ENCODE measurements at regions not wholly inside any gene's neighbourhood (a gene's known extent, or its start where the extent isn't known, plus 50 kb on each side); places are given as distances from the start of the nearest gene placed in this dataset.
"Not testable (repeated sequence)": the region's sequence is repeated elsewhere in the genome, so short reads cannot be mapped to it uniquely, and the experiment has no call there.

DNA sequence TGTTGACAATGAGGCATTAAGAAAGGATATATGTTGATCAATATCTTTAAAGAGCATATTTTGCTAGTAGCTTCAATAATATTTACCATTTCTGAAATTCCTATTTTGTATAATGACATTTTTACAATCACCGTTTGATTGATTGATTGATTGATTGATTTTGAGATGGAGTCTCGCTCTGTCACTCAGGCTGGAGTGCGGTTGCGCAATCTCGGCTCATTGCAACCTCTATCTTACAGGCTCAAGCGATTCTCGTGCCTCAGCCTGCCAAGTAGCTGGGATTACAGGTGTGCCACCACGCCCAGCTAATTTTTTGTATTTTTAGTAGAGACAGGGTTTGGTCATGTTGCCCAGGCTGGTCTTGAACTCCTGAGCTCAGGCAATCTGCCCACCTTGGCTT is 150.9 kb upstream of the TEX13D start:
- DNase-seq (ENCODE audit: low read depth), result not testable (repeated sequence)

DNA sequence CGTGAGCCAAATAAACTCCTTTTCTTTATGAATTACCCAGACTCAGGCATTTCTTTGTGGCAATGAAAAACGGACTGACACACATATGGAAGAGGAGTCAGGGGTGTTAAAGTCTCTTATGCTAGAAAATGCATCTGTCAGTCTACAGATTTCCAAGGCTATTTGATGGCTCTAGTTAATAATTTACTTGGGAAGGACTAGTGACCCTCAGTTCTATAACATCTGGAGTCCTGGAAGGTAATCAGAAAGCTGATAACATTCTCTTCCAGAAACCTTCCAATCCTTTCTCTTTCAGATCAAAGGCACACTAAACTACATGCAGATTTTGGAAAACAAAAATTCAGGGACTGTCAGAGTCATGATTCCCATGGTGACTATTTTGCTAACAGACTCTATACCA is 142.0 kb upstream of the TEX13D start:
- no peak for DNase-seq (ENCODE audit: low read depth)

DNA sequence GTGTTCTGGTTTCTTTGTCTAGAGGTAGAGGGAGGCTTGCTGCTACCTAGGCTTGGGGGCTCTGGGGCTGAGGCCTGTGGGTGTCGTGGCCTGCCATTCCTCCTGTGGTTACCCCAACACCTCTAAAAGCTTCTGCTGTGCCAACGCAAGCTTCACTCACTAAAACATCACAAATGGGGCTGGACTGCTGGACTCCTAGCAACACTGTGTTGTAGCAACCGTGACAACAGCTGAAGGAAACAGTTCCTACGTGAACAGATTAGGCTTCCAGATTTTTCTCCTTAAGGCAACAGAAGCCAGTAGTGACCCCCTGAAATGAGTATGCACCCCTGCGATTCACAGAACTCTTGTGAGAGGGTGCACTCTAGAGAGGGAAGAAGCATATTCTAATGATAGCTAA is 138.3 kb upstream of the TEX13D start:
- DNase-seq (ENCODE audit: low read depth), result no peak

DNA sequence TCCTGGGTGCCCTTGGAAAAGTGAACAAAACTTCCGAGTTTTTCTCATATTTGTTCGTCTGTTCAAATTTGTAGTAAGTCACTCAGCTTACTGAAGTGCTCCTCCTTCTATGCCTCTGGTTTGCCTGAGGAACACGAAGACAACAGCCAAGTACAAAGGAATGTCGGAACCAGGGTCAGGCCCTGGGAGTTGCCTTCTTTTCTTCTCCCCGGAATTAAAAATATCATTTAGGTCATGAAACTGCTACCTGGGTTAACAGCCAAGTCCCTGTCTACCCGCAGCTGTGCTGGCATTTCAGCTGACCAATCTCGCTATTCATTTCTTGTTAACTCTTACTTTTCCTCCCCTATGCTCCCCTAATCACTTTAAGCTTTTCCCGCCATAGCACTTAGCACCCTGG is 137.6 kb upstream of the TEX13D start:
- DNase-seq (ENCODE audit: low read depth), result no peak

DNA sequence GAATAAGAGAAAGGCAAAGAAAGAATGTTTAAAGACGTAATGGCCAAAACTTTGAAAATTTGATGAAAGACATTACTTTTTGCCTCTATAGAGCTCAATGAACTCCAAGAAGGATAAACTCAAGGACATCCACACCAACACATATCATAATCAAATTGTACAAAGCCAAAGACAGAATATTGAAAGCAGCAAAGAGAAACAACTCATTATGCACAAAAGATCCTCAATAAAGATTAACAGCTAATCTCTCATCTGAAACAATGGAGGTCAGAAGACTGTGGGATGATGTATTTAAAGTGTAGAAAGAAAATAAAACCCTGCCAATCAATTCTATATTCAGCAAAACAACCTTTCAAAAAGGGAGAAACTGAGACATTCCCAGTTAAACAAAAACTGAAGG is 129.1 kb upstream of the TEX13D start:
- DNase-seq (ENCODE audit: low read depth), result no peak

DNA sequence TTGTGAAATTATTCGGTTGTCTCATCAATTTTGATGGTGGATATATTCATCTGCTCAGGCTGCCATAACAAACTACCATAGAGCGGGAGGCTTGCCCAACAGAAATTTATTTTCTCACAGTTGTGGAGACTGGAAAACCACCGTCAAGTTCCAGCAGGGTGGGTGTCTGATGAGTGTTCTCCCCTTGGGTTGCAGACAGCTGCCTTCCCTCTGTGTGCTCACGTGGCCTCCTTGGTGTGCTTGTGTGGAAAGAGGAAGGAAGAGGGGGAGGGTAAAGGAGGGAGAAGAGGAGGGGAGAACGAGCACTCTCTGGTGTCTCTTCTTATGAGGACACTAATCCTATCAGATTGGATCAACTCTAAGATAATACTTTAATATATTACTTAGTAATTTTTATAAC is 123.8 kb upstream of the TEX13D start:
- DNase-seq (ENCODE audit: low read depth), result no peak

DNA sequence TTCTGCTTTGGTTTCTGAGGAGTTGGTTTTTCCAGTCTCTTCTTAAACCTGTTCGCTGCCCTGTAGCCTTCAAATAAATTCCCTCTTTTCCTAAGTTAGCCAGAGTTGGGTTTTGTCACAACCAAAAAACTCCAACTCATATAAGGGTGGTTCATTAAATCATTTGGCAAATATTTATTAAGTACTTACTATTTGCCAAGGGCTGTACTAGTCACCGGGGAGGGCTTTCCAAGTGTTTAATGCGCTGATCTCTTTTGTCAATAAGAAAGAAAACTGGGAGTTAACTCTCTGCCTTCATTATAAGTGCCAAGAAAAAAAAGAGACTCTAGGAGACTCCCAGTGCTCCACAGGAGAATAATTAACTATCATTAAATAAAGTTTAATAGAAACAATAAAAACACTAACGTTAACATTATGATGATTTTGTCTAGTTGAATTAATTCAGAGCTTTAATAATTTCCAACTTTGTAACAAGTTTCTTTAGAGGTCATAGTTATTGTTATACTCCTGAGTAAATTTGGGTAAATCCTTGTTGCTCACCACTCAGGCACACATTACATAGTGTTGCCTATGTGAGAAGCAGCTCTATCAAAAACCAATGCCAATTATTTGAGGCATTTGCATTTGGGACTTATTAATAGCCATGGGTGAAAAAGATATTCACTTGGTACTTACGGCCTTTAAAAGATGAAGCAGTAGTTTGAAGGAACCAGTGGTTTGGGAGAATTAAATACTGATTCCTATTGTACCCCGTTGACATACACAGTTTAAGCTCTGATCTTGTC is 122.5 kb upstream of the TEX13D start:
- no peak for DNase-seq (ENCODE audit: low read depth)

DNA sequence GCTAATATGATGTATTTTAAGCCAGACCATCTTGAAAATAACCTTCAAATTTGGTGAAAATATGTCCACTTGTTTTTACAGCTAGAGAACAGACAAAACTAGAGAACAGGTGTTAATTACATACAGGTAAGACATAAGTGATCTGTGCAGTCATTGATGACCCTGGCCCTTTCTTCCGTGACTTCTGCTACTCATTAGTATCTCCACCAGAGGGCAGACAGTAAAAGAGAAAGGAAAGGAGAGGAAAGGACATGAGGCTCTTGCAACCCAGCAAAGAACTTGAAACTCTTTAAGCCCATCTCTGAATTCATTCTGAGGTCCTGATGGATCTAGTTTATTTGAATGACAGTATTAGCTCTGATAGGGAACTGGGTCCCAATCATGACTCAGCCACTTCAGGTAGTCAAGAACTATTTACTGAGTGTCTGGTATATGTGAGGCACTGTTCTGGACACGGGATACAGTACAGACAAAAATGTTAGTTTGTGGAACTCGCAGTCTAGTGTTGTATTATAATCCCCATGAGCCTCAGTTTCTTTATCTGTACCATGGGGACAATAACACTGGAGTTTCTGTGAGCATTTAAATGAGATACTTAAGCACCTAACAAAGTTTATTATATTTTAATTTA is 121.0 kb upstream of the TEX13D start:
- peak; percentile 44 for DNase-seq (ENCODE audit: low read depth)

DNA sequence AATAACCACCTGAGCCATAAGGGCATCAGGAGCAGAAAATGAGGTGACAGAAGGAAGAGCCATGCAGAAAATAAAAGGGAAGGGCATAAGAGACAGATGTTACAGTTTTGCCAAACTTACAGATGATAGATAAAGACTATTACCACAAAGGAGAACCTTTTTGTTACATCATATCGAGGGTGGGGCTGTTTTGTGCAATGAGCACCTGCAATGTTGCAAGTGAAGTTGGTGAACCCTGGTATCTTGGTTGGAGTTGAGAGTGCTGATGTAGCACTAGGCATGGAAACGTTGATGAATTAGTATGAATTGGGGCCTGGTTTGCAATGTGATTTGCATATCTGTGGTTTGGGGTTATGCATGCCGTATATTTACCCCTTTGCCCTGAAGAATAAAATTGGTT is 119.8 kb upstream of the TEX13D start:
- no peak for DNase-seq (ENCODE audit: low read depth)

DNA sequence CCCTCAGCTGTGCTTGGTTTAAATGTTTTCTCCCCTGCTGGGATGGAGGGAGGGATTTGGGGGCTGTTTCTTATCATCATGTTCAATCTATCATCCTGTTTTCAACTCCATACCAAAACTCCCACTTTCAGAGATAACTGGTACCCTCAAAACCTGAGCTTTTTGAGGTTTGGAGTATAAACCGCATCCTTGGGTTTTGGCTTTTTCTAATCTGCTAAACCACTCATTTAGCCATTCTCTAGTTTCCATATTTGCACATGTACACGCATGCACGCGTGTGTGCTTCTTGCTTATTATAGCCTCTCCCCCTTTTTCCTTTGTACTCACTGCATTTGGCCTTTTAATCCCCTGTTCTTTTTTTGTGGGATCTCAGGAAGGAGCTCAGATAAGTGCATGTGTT is 116.7 kb upstream of the TEX13D start:
- no peak for DNase-seq (ENCODE audit: low read depth)

DNA sequence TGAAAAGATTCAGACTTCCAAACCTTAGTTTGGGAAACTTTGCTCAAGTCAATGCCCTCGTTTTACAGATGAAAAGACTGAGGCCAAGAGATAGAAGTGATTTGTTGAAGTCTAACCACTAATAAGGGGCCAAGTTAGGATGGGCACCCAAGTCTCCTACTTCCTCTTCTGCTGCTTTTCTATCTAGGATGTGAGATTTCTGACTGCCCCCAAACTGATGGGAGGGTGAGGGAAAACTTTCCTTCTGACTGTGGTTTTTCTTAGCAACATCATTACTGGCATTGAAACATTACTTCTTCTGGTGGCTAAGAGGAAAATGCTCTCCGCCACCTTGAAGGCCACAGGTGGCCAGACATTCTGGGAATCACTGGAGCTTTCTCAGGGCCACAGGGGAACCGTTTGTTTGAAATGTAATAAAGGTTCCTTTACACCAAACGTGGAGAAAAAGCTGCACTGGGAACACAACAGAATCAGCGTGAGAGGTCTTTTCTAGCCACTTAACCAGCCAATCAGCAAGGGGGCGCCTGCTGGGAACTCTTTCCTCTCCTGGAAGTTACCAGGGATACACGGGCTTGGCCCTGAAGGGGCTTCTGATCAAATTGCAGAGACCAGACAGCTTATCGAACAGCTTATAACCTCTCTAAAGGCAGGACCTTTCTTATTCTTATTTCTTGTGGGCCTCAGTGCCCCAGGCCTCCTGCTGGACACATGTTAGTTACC is 115.9 kb upstream of the TEX13D start:
- DNase-seq (ENCODE audit: low read depth), result no peak

DNA sequence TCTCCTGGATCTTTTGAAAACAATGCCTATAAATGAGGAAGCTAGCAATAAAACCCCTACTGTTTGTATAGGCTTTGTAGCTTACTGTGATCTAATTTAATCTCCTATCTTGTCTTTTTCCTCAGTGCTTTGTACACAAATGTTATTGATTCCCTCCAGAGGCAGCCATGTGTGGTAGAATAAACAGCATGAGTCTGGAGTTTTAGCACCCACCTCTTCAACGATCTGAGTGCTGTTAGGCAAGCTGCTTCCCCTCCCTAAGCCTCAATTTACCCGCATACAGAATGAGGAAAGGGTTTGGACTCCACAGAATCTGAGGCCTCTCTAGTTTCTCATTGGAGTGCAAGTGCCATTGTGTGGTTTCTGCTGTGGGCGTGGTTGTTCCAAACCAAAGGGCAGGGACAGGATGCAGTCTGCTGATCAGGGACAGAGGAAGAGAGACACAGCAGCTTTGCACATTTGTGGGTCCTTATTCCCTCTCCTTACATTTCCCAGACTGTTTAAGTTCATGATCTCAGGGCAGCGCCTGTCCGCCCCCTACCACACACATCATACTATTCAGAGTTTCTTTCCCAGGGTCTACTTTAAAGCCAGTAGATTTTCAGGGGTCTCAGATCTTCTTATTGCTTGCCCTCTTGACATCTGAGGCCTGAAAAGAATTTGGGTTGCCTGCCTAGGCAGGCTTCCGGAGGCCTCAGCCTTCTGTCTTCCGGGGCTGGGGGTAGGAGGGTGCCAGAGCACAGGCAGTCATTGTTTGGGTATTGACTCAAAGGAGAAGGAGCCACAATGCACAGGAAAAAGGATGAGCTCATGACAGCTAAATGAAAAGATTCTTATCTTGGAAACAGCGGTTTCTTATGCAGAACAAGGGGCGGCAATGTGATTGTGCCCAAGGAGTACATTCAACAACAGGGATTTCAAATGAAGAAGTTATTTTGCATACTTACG is 114.9 kb upstream of the TEX13D start:
- DNase-seq (ENCODE audit: low read depth), result peak; percentile 75

DNA sequence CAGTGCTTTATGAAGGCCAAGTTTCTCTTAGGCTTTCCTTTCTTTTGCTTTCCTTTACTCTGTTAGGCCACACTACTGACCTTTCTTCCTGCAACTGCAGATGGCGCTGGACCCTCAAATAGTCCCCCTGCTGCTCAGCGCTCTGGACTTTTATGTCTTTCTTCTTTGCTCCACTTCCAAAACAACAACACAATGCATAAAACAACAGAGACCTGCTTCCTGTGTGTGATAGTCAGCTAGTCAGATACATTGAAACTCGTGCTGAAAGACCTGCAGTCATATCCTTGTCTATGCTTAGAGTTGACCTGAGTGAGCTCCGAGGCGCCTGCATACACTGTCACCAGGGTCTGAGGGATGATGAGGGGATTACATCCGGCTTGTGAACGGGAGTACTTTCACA is 108.9 kb upstream of the TEX13D start:
- no peak for DNase-seq (ENCODE audit: low read depth)

DNA sequence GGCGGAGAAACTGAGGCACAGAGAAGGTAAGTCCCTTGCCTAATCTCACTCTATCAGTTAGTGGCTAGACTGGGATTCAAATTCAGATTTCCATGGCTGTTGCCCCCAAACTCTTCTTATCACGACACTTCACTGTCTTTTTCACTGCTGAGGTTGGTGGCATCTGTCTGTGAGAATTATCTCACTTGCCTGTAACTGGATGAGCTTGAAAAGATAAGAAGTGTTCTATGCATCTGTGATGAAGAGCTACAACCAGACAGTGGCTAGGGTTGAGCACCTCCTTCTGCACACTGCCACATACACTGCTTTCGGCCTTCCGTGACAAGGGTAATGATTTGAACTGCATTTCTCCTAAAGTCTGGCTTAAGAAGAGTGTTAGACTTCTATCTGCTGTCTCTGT is 107.9 kb upstream of the TEX13D start:
- no peak for DNase-seq (ENCODE audit: low read depth)

DNA sequence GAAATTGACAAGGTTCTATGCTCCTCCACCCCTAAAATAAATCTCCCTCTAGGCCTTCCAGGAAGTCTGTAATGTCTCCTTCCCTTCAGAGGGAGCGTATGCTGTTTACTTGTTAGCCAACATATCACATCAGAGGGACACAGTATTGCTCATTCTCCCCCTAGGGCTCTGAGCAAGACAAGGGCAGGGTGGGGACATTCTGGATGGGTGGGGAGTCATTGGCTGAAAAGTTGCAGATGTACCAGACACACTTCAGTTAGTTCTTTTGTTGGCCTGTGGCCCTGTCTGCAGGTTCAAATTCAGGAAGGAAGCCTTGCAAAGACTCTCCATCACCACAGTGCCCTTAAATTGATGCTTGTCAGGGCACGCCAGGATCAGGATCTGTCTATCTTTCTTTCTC is 106.3 kb upstream of the TEX13D start:
- DNase-seq (ENCODE audit: low read depth), result peak; percentile 30

DNA sequence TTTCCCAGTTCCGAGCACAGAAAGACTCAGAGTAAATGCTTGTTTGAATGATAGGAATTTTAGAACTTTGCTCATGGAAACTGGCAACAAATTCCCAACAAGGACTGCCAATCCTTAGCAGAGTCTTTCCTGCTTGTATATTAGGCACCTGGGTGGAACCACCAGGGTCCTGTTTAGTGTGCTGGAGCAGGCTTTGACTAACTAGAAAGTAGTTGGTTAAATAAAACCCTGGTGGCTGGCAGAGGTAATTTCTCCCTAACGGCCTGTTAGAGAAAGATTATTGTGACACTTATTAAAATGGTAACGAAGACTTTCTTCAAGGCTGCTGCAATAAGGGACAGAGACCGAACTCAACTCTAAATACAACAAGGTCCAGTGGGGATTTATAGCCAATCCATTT is 103.6 kb upstream of the TEX13D start:
- no peak for DNase-seq (ENCODE audit: low read depth)

DNA sequence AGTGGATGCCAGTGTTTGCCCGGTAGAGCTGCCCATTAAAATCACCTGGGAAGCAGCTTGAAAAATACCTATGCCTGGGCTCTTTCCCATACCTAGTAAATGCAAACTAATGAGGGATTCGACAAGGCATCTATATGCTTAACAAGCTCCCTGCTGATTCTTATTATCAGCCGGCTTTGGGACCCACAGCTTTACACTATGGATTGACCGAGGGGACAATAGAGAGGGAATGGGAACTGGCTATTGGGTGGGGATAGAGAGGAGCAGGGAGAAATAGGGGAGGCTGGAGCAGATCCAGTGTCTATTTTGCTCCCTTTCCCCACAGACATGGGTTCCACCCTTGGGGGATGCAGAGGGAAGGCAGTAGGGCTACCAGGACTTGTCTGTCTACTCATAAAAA is 103.1 kb upstream of the TEX13D start:
- no peak for DNase-seq (ENCODE audit: low read depth)

DNA sequence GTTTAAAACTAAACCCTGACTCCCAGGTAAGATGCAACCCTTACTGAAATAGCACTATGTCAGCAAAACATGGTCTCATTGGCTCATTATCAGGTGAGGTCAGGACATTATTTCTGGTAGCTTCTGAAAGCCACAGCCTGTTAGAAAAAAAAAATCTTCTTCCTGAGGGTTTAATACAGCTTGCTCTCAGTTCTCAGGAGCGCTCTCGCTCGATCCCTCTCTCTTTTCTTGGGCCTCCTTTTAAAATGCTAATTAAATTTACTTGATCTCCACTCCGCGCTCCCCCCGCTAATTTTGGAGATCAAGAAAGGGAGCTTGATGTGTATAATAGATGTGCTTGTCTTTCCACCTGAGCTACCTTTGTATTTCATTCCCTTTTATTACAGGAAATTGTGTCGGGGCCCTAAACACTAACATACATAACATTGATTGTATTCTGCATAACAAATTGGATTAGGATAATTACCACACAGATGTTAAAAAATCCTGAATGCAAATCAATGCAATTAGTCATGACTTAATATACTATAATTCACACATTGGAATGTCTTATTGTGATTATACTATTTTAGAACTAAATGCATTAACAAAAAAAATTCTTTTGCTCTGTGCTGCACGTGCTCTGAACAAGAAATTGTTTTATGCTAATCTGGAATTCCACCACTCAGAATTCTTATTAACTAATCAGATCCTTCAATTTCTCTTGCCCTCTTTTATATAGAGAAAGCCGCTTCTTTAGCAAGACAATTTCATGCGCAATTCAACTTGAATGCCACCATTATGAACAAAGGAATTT is 101.6 kb upstream of the TEX13D start:
- DNase-seq (ENCODE audit: low read depth), result no peak

DNA sequence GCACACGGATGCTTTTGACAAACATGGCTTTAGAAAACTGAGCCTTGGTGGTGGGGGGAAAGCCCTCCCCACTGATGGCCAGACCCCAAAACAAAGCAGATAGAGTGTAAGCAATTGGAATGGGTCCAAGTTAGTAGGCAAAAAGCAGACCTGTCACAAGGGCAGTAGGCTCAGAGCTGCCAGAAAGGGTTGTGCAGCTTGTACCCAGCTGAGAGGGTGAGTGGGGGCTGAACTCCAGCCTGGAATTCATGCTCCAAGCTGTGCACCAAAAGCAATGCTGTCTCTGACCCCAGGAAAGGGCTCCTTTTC is 101.1 kb upstream of the TEX13D start:
- DNase-seq (ENCODE audit: low read depth), result no peak

DNA sequence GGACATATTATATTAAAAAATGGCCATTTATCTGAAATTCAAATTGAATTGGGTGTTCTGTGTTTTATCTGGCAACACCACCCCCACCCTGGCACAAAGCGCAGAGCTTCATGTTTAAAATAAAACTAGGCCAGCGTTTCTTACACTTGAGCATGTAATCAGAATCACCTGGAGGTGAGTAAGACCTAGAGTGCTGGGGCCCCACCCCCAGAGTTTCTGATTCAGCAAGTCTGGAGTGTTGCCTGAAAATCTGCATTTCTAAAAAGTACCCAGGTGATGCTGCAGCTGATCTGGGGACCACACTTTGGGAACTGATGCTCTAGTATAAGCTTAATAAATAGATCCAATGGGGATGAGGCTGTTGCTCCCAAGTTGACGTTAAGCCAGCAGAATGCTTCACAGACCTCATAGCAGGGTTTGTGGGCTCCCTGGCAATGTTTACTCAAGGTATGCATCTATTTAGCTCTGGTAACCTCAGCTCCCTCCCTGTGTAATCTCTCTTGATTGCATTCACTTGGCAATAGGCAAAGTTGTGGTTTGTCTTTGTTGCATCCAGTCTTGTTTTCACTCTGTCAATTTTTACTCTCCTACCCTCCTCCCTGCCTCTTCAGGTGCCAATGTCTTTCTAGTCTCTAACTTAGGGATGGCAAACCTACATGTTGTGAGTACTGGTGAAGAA is 99.8 kb upstream of the TEX13D start:
- no peak for DNase-seq (ENCODE audit: low read depth)

DNA sequence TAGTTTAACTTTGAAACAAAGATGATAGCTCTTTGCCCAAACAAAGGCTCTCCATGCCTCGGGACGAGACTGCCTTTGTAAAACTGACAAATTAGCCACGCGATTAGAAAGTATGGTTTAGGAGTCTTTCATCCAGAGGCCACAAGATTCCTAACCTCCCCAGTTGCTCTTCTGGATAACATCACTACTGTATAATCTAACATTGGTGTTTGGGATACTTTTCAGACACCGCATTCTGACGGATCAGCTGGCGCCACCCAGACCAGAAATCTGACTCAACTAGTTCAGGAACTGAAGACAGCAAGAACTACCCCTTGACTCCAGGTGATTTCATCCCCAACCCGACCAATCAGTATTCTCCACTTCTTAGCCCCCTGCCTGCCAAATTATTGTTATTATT is 98.1 kb upstream of the TEX13D start:
- DNase-seq (ENCODE audit: low read depth), result no peak
